ENCODE measurements at regions not wholly inside any gene's neighbourhood (a gene's known extent, or its start where the extent isn't known, plus 50 kb on each side); places are given as distances from the start of the nearest gene placed in this dataset.

GRCh38 chr20:4508773-4509172 is 177.5 kb upstream of the PRNP start:
- in situ Hi-C loops (cut with MboI; ENCODE audit: low pct_unique_long_range_greater_than_20kb, low sequenced_read_pairs, unreplicated experiment), result no loop called here
- TF ChIP-seq CTCF (IDR thresholded peaks at IDR 0.05; ENCODE audit: extremely low read depth, insufficient read depth, missing control alignments), result no peak
- DNase-seq (ENCODE audit: low spot score), result no peak

GRCh38 chr20:4507288-4507719 is 179.0 kb upstream of the PRNP start:
- in situ Hi-C loops (cut with MboI; ENCODE audit: low pct_unique_long_range_greater_than_20kb, low sequenced_read_pairs, unreplicated experiment), result no loop called here
- no peak for DNase-seq (ENCODE audit: low spot score)
- no peak for TF ChIP-seq CTCF (IDR thresholded peaks at IDR 0.05; ENCODE audit: extremely low read depth, insufficient read depth, missing control alignments)

DNA sequence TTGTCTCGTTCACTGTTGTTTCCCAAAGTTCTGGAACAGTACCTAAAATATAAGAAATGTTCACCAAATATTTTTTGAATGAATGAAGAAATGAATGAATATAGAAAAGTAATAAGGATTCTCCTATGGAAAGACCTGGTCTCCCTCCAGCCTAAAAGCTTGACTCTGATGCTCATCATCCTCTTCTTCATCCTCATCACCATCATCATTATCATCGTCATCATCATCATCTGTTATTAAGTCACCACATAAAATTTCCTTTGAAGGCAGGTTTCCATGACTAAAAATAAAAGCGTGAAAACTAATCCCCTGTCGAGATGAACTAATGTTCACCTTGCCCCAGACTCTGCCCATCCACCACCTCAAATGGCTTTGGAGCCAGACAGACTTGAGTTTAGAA is 181.4 kb upstream of the PRNP start:
- in situ Hi-C loops (cut with MboI; ENCODE audit: low pct_unique_long_range_greater_than_20kb, low sequenced_read_pairs, unreplicated experiment), result no loop called here
- no peak for DNase-seq (ENCODE audit: low spot score)
- no peak for TF ChIP-seq CTCF (IDR thresholded peaks at IDR 0.05; ENCODE audit: extremely low read depth, insufficient read depth, missing control alignments)

DNA sequence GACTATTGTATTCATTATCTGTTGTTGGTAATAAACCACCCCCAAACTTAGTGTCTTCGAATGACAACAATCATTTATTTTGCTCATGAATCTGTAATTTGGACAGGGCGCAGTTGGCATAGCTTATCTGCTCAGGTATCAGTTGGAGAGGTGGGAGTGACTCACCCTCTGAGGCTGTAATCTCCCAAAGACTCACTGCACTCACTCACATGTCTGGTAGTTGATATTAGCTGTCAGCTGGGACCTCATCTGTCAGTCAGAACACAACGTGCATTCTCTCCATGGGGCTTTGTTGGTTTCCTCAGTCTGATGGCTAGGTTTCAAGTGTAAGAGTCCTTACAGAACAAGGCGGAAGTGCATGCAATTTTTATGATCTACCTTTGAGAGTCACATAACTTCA is 183.5 kb upstream of the PRNP start:
- in situ Hi-C loops (cut with MboI; ENCODE audit: low pct_unique_long_range_greater_than_20kb, low sequenced_read_pairs, unreplicated experiment), result no loop called here
- no peak for TF ChIP-seq CTCF (IDR thresholded peaks at IDR 0.05; ENCODE audit: extremely low read depth, insufficient read depth, missing control alignments)
- no peak for DNase-seq (ENCODE audit: low spot score)

GRCh38 chr20:4493386-4493785 is 192.9 kb upstream of the PRNP start:
- in situ Hi-C loops (cut with MboI; ENCODE audit: low pct_unique_long_range_greater_than_20kb, low sequenced_read_pairs, unreplicated experiment), result no loop called here
- no peak for TF ChIP-seq CTCF (IDR thresholded peaks at IDR 0.05; ENCODE audit: extremely low read depth, insufficient read depth, missing control alignments)
- no peak for DNase-seq (ENCODE audit: low spot score)

DNA sequence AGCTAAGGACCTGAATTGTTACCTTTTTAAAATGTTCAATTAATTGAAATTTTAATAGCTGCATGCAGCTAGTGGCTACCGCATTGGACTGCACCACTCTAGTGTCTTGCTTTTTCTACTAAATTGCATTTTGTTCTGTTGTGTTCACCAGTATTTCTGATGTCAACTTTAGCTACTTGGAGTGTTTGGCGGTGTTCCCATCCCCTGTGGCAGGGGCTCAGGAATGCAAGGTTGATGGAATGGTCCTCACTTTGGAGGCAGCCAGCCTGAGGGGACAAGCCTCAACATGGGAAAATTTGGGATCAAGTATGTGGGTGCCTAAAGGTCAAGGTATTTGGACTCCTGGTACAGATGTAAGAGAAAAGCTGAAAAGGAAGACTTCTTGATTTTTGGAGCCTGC is 194.6 kb upstream of the PRNP start:
- in situ Hi-C loops (cut with MboI; ENCODE audit: low pct_unique_long_range_greater_than_20kb, low sequenced_read_pairs, unreplicated experiment), result no loop called here
- DNase-seq (ENCODE audit: low spot score), result no peak
- no peak for TF ChIP-seq CTCF (IDR thresholded peaks at IDR 0.05; ENCODE audit: extremely low read depth, insufficient read depth, missing control alignments)

Data from GM13977 (cell line).